PFSK-1 (cell line): ENCODE measurements at regions not wholly inside any gene's neighbourhood (a gene's known extent, or its start where the extent isn't known, plus 50 kb on each side); places are given as distances from the start of the nearest gene placed in this dataset.

Source experiments
- FOXP2 ChIP-seq: optimal IDR thresholded peaks from 2 replicates; pipeline ENCODE3; 2011; ENCODE audit warnings: borderline replicate concordance, control low read depth, inconsistent platforms; ENCODE audit not compliant: insufficient read depth; ENCODE audit errors: extremely low read length, extremely low read depth
- POLR2AphosphoS5 ChIP-seq: IDR thresholded peaks from 2 replicates; pipeline ENCODE4 v1.6.1; 2012; ENCODE audit warnings: low read depth, mild to moderate bottlenecking, control low read depth, low read length, moderate library complexity
- REST ChIP-seq, 2 experiments: IDR thresholded peaks; 2 replicates each; pipeline versions ENCODE4 v1.6.1 to v1.8.0; 2011 to 2012; ENCODE audit warnings: low read depth in 2 of 2, low read length in 2 of 2, control low read depth in 1 of 2, inconsistent platforms in 1 of 2, mild to moderate bottlenecking in 1 of 2, moderate library complexity in 1 of 2; ENCODE audit not compliant: insufficient read depth in 1 of 2
- SIN3A ChIP-seq: IDR thresholded peaks from 2 replicates; pipeline ENCODE4 v1.6.1; 2012; ENCODE audit warnings: mild to moderate bottlenecking, low read length, moderate library complexity, borderline replicate concordance; ENCODE audit not compliant: insufficient read depth
- TAF1 ChIP-seq: IDR thresholded peaks from 2 replicates; pipeline ENCODE4 v1.6.1; 2012; ENCODE audit warnings: low read length, control low read depth, borderline replicate concordance; ENCODE audit not compliant: insufficient read depth

GRCh38 chr2:226304308-226304707 is 495.3 kb downstream of the IRS1 start:
- no peak for TF ChIP-seq REST (IDR thresholded peaks at IDR 0.05; ENCODE audit: insufficient read depth in 1 of 2, low read depth in 2 of 2, low read length in 2 of 2)
- no peak for TF ChIP-seq FOXP2
- TF ChIP-seq POLR2AphosphoS5, result no peak
- TF ChIP-seq TAF1, result no peak
- TF ChIP-seq SIN3A, result no peak

- TF ChIP-seq SIN3A (no peak), TAF1 (no peak), POLR2AphosphoS5 (no peak), REST (IDR thresholded peaks at IDR 0.05; ENCODE audit: insufficient read depth in 1 of 2, low read depth in 2 of 2, low read length in 2 of 2) (no peak), FOXP2 (no peak)
Measured at GRCh38 chr2:226303707-226304106, 495.9 kb downstream of the IRS1 start.

- TF ChIP-seq POLR2AphosphoS5 (no peak), REST (IDR thresholded peaks at IDR 0.05; ENCODE audit: insufficient read depth in 1 of 2, low read depth in 2 of 2, low read length in 2 of 2) (no peak), TAF1 (no peak), FOXP2 (no peak), SIN3A (no peak)
Measured at GRCh38 chr2:226300196-226300886, 499.3 kb downstream of the IRS1 start.

GRCh38 chr2:226299771-226300170 is 499.8 kb downstream of the IRS1 start:
- TF ChIP-seq FOXP2 (no peak), SIN3A (no peak), REST (IDR thresholded peaks at IDR 0.05; ENCODE audit: insufficient read depth in 1 of 2, low read depth in 2 of 2, low read length in 2 of 2) (no peak), POLR2AphosphoS5 (no peak), TAF1 (no peak)

GRCh38 chr2:226295681-226296080 is 503.9 kb downstream of the IRS1 start:
- TF ChIP-seq TAF1, result no peak
- no peak for TF ChIP-seq FOXP2
- TF ChIP-seq POLR2AphosphoS5, result no peak
- TF ChIP-seq REST (IDR thresholded peaks at IDR 0.05; ENCODE audit: insufficient read depth in 1 of 2, low read depth in 2 of 2, low read length in 2 of 2), result no peak
- TF ChIP-seq SIN3A, result no peak
